ENCODE measurements at regions not wholly inside any gene's neighbourhood (a gene's known extent, or its start where the extent isn't known, plus 50 kb on each side); places are given as distances from the start of the nearest gene placed in this dataset.

GRCh38 chr3:148266341-148266740 lies 431.4 kb upstream of the AGTR1 start:
- intact Hi-C loops (cut with micrococcal nuclease; ENCODE audit: unreplicated experiment): no loop called here
- TF ChIP-seq CTCF (conservative IDR thresholded peaks at IDR 0.05; ENCODE audit: low read depth, low read length): no peak
- no peak for TF ChIP-seq EZH2 (IDR thresholded peaks at IDR 0.05; ENCODE audit: borderline replicate concordance, low read depth, low read length, poor library complexity, severe bottlenecking)
- ChIA-PET POLR2A (ENCODE audit: low non-redundant PET) (no interaction called here), CTCF (no interaction called here)
- no peaks in the 10 kb centered on the region for H3K36me3 ChIP-seq (ENCODE audit: insufficient read depth, low read length, poor library complexity, severe bottlenecking)
- BruUV-seq (replicated peaks): no TSS peak
- H3K4me1 ChIP-seq (ENCODE audit: insufficient read depth, low read length, poor library complexity, severe bottlenecking): no peaks in the 10 kb centered on the region
- no peak for DNase-seq (ENCODE audit: low spot score)
- H3K27ac ChIP-seq (ENCODE audit: low read depth, low read length, poor library complexity, severe bottlenecking): no peak overlapping the region
- H3K4me3 ChIP-seq (ENCODE audit: low read depth, low read length, poor library complexity, severe bottlenecking): no peak overlapping the region
- no peaks in the 10 kb centered on the region for H3K9me3 ChIP-seq (ENCODE audit: low read depth, low read length, poor library complexity, severe bottlenecking)
- no peaks in the 10 kb centered on the region for H3K27me3 ChIP-seq (replicated peaks; ENCODE audit: insufficient read depth, low read depth, low read length, poor library complexity)

GRCh38 chr3:148269816-148270215 lies 427.9 kb upstream of the AGTR1 start:
- Histone ChIP-seq H3K27ac (ENCODE audit: low read depth, low read length, poor library complexity, severe bottlenecking) (no peak overlapping the region), H3K4me1 (ENCODE audit: insufficient read depth, low read length, poor library complexity, severe bottlenecking) (no peaks in the 10 kb centered on the region), H3K4me3 (ENCODE audit: low read depth, low read length, poor library complexity, severe bottlenecking) (no peak overlapping the region), H3K36me3 (ENCODE audit: insufficient read depth, low read length, poor library complexity, severe bottlenecking) (no peaks in the 10 kb centered on the region), H3K27me3 (replicated peaks; ENCODE audit: insufficient read depth, low read depth, low read length, poor library complexity) (no peaks in the 10 kb centered on the region), H3K9me3 (ENCODE audit: low read depth, low read length, poor library complexity, severe bottlenecking) (no peaks in the 10 kb centered on the region)
- peak; percentile 55 for DNase-seq (ENCODE audit: low spot score)
- POLR2A ChIA-PET (ENCODE audit: low non-redundant PET): no interaction called here
- BruUV-seq (replicated peaks): no TSS peak
- intact Hi-C loops (cut with micrococcal nuclease; ENCODE audit: unreplicated experiment): no loop called here
- CTCF ChIA-PET: no interaction called here
- TF ChIP-seq EZH2 (IDR thresholded peaks at IDR 0.05; ENCODE audit: borderline replicate concordance, low read depth, low read length, poor library complexity, severe bottlenecking) (no peak), CTCF (conservative IDR thresholded peaks at IDR 0.05; ENCODE audit: low read depth, low read length) (no peak)

- H3K36me3 ChIP-seq (ENCODE audit: insufficient read depth, low read length, poor library complexity, severe bottlenecking): no peaks in the 10 kb centered on the region
- no peaks in the 10 kb centered on the region for H3K9me3 ChIP-seq (ENCODE audit: low read depth, low read length, poor library complexity, severe bottlenecking)
- ChIA-PET POLR2A (ENCODE audit: low non-redundant PET) (no interaction called here), CTCF (no interaction called here)
- no peaks in the 10 kb centered on the region for H3K27me3 ChIP-seq (replicated peaks; ENCODE audit: insufficient read depth, low read depth, low read length, poor library complexity)
- no peaks in the 10 kb centered on the region for H3K4me1 ChIP-seq (ENCODE audit: insufficient read depth, low read length, poor library complexity, severe bottlenecking)
- TF ChIP-seq CTCF (conservative IDR thresholded peaks at IDR 0.05; ENCODE audit: low read depth, low read length) (no peak), EZH2 (IDR thresholded peaks at IDR 0.05; ENCODE audit: borderline replicate concordance, low read depth, low read length, poor library complexity, severe bottlenecking) (no peak)
- intact Hi-C loops (cut with micrococcal nuclease; ENCODE audit: unreplicated experiment): no loop called here
- no TSS peak for BruUV-seq (replicated peaks)
- H3K4me3 ChIP-seq (ENCODE audit: low read depth, low read length, poor library complexity, severe bottlenecking): no peak overlapping the region
- no peak overlapping the region for H3K27ac ChIP-seq (ENCODE audit: low read depth, low read length, poor library complexity, severe bottlenecking)
- DNase-seq (ENCODE audit: low spot score): no peak
Measured at GRCh38 chr3:148280623-148281242, 417.0 kb upstream of the AGTR1 start.

All from A673 (cell line).